GM12878 (cell line): ENCODE measurements at regions not wholly inside any gene's neighbourhood (a gene's known extent, or its start where the extent isn't known, plus 50 kb on each side); places are given as distances from the start of the nearest gene placed in this dataset.

Source experiments
- ATAC-seq: fragments of 200-7000 bp; cut with Tn5 transposase; 3 replicates; pipeline ENCODE4 v1.9.1; 2020; ENCODE audit warnings: mild to moderate bottlenecking, moderate library complexity
- BruUV-seq: library from RNA; stranded (reverse); fragments of 400-500 nt; replicated peaks from 2 replicates; lab custom pipeline; 2021; lab: Mats Ljungman, UMichigan
- CTCF ChIA-PET: fragments of 300-600 bp; sonication (Branson Sonifier 250); formaldehyde crosslinking; extraction: SDS; loops from one replicate; lab custom pipeline; 2021; ENCODE audit warnings: inconsistent platforms; lab: Yijun Ruan, JAX
- POLR2A ChIA-PET: fragments of 350-600 bp; formaldehyde crosslinking; extraction: SDS; loops from one replicate; lab custom pipeline; 2021; ENCODE audit warnings: inconsistent platforms; lab: Charles Lee
- RAD21 ChIA-PET: fragments of 300-600 bp; sonication (Branson Sonifier 250); formaldehyde crosslinking; loops from one replicate; lab custom pipeline; 2023; ENCODE audit warnings: antibody characterized with exemption; ENCODE audit not compliant: unreplicated experiment; lab: Charles Lee
- SMC1A ChIA-PET: fragments of 300-600 bp; sonication (Branson Sonifier 250); formaldehyde crosslinking; loops from one replicate; lab custom pipeline; 2023; ENCODE audit not compliant: unreplicated experiment, uncharacterized antibody; lab: Charles Lee
- DNase-seq: peaks from one replicate; pipeline ENCODE4 v3.0.0-alpha.2; 2011; ENCODE audit warnings: low read depth, low spot score
- FAIRE-seq: peaks from 3 replicates; lab custom pipeline; 2011; peaks lifted over from hg19 to GRCh38; lab: Jason Lieb, UNC
- H2AFZ ChIP-seq: 2 replicates; pipeline ENCODE4 v1.6.0; 2011; ENCODE audit warnings: low read depth, low read length, control low read depth; ENCODE audit not compliant: control insufficient read depth
- H3K27ac ChIP-seq: 2 replicates; pipeline ENCODE4 v1.5.1; 2011; ENCODE audit warnings: control low read depth; ENCODE audit not compliant: control insufficient read depth, insufficient read depth
- H3K27me3 ChIP-seq, 2 experiments: replicated peaks in 1 of 2; 2 replicates each; pipeline versions ENCODE4 v1.6.0 to v1.6.1; 2011; ENCODE audit warnings: low read length in 1 of 2; ENCODE audit not compliant: control insufficient read depth in 2 of 2, insufficient read depth in 2 of 2
- H3K36me3 ChIP-seq, 2 experiments: 2 replicates each; pipeline ENCODE4 v1.5.1; 2011; ENCODE audit warnings: low read length in 1 of 2; ENCODE audit not compliant: control insufficient read depth in 2 of 2, insufficient read depth in 2 of 2
- H3K4me1 ChIP-seq: 2 replicates; pipeline ENCODE4 v1.6.1; 2011; ENCODE audit warnings: mild to moderate bottlenecking, low read length, moderate library complexity, mixed read lengths; ENCODE audit not compliant: control insufficient read depth, insufficient read depth
- H3K4me2 ChIP-seq: 2 replicates; pipeline ENCODE4 v1.6.0; 2011; ENCODE audit warnings: control low read depth; ENCODE audit not compliant: control insufficient read depth, insufficient read depth
- H3K4me3 ChIP-seq: fragments of 200-600 bp; sonication (generic); 2 replicates; pipeline ENCODE4 v1.5.1; 2016
- H3K79me2 ChIP-seq: 2 replicates; pipeline ENCODE4 v1.6.0; 2011; ENCODE audit warnings: low read length; ENCODE audit not compliant: control insufficient read depth, insufficient read depth
- H3K9ac ChIP-seq: 2 replicates; pipeline ENCODE4 v1.8.0; 2011; ENCODE audit warnings: low read length, control low read depth, mixed read lengths; ENCODE audit not compliant: control insufficient read depth, insufficient read depth
- H3K9me3 ChIP-seq: replicated peaks from 3 replicates; pipeline ENCODE4 v1.5.1; 2011; ENCODE audit warnings: mild to moderate bottlenecking, low read length; ENCODE audit not compliant: control insufficient read depth, insufficient read depth
- H4K20me1 ChIP-seq: 2 replicates; pipeline ENCODE4 v1.6.0; 2011; ENCODE audit not compliant: control insufficient read depth, insufficient read depth
- GABPA ChIP-seq: IDR thresholded peaks from 2 replicates; pipeline ENCODE4 v1.6.1; 2014; ENCODE audit warnings: antibody characterized with exemption, low read depth, mild to moderate bottlenecking, inconsistent platforms
- HDAC2 ChIP-seq: fragments of 200-600 bp; sonication (generic); IDR thresholded peaks from 2 replicates; pipeline ENCODE4 v1.6.1; 2017
- LARP7 ChIP-seq: fragments of 450-650 bp; IDR thresholded peaks from 2 replicates; pipeline ENCODE4 v1.6.1; 2017; ENCODE audit warnings: mild to moderate bottlenecking
- MYC ChIP-seq: IDR thresholded peaks from 2 replicates; pipeline ENCODE4 v1.6.1; 2011; ENCODE audit warnings: mild to moderate bottlenecking, low read length, moderate library complexity, inconsistent platforms; ENCODE audit not compliant: insufficient read depth, insufficient replicate concordance, insufficient read length, severe bottlenecking
- RAD51 ChIP-seq: fragments of 450-650 bp; IDR thresholded peaks from 2 replicates; pipeline ENCODE4 v1.6.1; 2016; ENCODE audit warnings: moderate library complexity, mild to moderate bottlenecking, inconsistent platforms
- ZNF217 ChIP-seq: fragments of 450-650 bp; IDR thresholded peaks from 2 replicates; pipeline ENCODE4 v1.6.1; 2017; ENCODE audit warnings: antibody characterized with exemption, mild to moderate bottlenecking
- WGBS: methylation state at CpG from one replicate; pipeline ENCODE4 v1.1.6; 2016; ENCODE audit warnings: low lambda C conversion rate; ENCODE audit not compliant: insufficient replicate concordance, insufficient coverage; ENCODE audit errors: missing lambda C conversion rate; 5-methylcytosine and 5-hydroxymethylcytosine counted together
- in situ Hi-C: fragments of 300-500 bp; cut with MboI; formaldehyde crosslinking; loops from 9 replicates; pipeline ENCODE4 v1.14.3; 2018; ENCODE audit warnings: mixed read lengths
- intact Hi-C: fragments of 100-400 bp; cut with micrococcal nuclease; formaldehyde crosslinking; loops from one replicate; pipeline ENCODE4 v1.14.2; 2022; ENCODE audit not compliant: unreplicated experiment
- TF ChIP-seq, protein P1 (sequence below): fragments of 450-650 bp; IDR thresholded peaks from 2 replicates; pipeline ENCODE4 v1.6.1; 2016; ENCODE audit warnings: mild to moderate bottlenecking
- TF ChIP-seq, protein P2 (sequence below): fragments of 450-650 bp; IDR thresholded peaks from 2 replicates; pipeline ENCODE4 v1.6.1; 2017; ENCODE audit warnings: antibody characterized with exemption, mild to moderate bottlenecking, moderate library complexity

- Histone ChIP-seq H3K36me3 (no peaks in the 10 kb centered on the region), H3K4me1 (no peaks in the 10 kb centered on the region), H3K9ac (no peak overlapping the region), H4K20me1 (no peaks in the 10 kb centered on the region), H3K27me3 (no peaks in the 10 kb centered on the region), H3K4me3 (no peak overlapping the region)
- in situ Hi-C loops = no loop called here
- POLR2A ChIA-PET = interaction anchor here (0.6 kb wide), 1 partner anchor 116 kb away, joined by 3 read pairs; no protein-coding TSS in a partner anchor
- SMC1A ChIA-PET = no interaction called here
- FAIRE-seq (no peak), DNase-seq (no peak), ATAC-seq (no peak)
- CTCF ChIA-PET = no interaction called here
- 51% methylated on average over 4 of the region's 4 CpGs for WGBS
- no peak for TF ChIP-seq ZNF217
- no peak for TF ChIP-seq MYC
- TF ChIP-seq, protein P1, sequence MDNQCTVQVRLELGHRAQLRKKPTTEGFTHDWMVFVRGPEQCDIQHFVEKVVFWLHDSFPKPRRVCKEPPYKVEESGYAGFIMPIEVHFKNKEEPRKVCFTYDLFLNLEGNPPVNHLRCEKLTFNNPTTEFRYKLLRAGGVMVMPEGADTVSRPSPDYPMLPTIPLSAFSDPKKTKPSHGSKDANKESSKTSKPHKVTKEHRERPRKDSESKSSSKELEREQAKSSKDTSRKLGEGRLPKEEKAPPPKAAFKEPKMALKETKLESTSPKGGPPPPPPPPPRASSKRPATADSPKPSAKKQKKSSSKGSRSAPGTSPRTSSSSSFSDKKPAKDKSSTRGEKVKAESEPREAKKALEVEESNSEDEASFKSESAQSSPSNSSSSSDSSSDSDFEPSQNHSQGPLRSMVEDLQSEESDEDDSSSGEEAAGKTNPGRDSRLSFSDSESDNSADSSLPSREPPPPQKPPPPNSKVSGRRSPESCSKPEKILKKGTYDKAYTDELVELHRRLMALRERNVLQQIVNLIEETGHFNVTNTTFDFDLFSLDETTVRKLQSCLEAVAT = no peak
- TF ChIP-seq GABPA = no peak
- TF ChIP-seq, protein P2, sequence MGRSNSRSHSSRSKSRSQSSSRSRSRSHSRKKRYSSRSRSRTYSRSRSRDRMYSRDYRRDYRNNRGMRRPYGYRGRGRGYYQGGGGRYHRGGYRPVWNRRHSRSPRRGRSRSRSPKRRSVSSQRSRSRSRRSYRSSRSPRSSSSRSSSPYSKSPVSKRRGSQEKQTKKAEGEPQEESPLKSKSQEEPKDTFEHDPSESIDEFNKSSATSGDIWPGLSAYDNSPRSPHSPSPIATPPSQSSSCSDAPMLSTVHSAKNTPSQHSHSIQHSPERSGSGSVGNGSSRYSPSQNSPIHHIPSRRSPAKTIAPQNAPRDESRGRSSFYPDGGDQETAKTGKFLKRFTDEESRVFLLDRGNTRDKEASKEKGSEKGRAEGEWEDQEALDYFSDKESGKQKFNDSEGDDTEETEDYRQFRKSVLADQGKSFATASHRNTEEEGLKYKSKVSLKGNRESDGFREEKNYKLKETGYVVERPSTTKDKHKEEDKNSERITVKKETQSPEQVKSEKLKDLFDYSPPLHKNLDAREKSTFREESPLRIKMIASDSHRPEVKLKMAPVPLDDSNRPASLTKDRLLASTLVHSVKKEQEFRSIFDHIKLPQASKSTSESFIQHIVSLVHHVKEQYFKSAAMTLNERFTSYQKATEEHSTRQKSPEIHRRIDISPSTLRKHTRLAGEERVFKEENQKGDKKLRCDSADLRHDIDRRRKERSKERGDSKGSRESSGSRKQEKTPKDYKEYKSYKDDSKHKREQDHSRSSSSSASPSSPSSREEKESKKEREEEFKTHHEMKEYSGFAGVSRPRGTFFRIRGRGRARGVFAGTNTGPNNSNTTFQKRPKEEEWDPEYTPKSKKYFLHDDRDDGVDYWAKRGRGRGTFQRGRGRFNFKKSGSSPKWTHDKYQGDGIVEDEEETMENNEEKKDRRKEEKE = no peak
- no peak for TF ChIP-seq LARP7
- TF ChIP-seq RAD51 = no peak
- TF ChIP-seq HDAC2 = no peak
- TF ChIP-seq, all 136 proteins: peak for 0
- BruUV-seq = no TSS peak
- no peak overlapping the region for H2AFZ ChIP-seq
- no peak overlapping the region for H3K4me2 ChIP-seq
- RAD21 ChIA-PET = no interaction called here
- no peaks in the 10 kb centered on the region for H3K79me2 ChIP-seq
- intact Hi-C loops = no loop called here
- no peak overlapping the region for H3K27ac ChIP-seq
- H3K9me3 ChIP-seq = no peaks in the 10 kb centered on the region
Observed at GRCh38 chr4:138901177-138901576, 114.4 kb upstream of the NOCT start.
